ENCODE measurements at regions not wholly inside any gene's neighbourhood (a gene's known extent, or its start where the extent isn't known, plus 50 kb on each side); places are given as distances from the start of the nearest gene placed in this dataset.

- TF ChIP-seq, protein P1, sequence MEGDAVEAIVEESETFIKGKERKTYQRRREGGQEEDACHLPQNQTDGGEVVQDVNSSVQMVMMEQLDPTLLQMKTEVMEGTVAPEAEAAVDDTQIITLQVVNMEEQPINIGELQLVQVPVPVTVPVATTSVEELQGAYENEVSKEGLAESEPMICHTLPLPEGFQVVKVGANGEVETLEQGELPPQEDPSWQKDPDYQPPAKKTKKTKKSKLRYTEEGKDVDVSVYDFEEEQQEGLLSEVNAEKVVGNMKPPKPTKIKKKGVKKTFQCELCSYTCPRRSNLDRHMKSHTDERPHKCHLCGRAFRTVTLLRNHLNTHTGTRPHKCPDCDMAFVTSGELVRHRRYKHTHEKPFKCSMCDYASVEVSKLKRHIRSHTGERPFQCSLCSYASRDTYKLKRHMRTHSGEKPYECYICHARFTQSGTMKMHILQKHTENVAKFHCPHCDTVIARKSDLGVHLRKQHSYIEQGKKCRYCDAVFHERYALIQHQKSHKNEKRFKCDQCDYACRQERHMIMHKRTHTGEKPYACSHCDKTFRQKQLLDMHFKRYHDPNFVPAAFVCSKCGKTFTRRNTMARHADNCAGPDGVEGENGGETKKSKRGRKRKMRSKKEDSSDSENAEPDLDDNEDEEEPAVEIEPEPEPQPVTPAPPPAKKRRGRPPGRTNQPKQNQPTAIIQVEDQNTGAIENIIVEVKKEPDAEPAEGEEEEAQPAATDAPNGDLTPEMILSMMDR (IDR thresholded peaks at IDR 0.05): no peak
- TF ChIP-seq, protein P2, sequence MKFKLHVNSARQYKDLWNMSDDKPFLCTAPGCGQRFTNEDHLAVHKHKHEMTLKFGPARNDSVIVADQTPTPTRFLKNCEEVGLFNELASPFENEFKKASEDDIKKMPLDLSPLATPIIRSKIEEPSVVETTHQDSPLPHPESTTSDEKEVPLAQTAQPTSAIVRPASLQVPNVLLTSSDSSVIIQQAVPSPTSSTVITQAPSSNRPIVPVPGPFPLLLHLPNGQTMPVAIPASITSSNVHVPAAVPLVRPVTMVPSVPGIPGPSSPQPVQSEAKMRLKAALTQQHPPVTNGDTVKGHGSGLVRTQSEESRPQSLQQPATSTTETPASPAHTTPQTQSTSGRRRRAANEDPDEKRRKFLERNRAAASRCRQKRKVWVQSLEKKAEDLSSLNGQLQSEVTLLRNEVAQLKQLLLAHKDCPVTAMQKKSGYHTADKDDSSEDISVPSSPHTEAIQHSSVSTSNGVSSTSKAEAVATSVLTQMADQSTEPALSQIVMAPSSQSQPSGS (CRISPR knock-in tag; IDR thresholded peaks at IDR 0.05; ENCODE audit: borderline replicate concordance, low read depth): no peak
- TF ChIP-seq CREB1 (CRISPR knock-in tag; IDR thresholded peaks at IDR 0.05) (no peak), JUN (CRISPR knock-in tag; IDR thresholded peaks at IDR 0.05) (no peak), CBFB (CRISPR knock-in tag; IDR thresholded peaks at IDR 0.05; ENCODE audit: low read depth) (no peak), FOXP1 (CRISPR knock-in tag; IDR thresholded peaks at IDR 0.05; ENCODE audit: borderline replicate concordance) (no peak), GRHL2 (CRISPR knock-in tag; IDR thresholded peaks at IDR 0.05; ENCODE audit: insufficient replicate concordance, severe bottlenecking) (no peak), FOXP4 (CRISPR knock-in tag; IDR thresholded peaks at IDR 0.05) (no peak)
Measured at GRCh38 chr6:125623085-125623484, 126.3 kb upstream of the HEY2 start.

Data from WTC11 (cell line).